Loucy (cell line): ENCODE measurements at regions not wholly inside any gene's neighbourhood (a gene's known extent, or its start where the extent isn't known, plus 50 kb on each side); places are given as distances from the start of the nearest gene placed in this dataset.

Source experiments
- H2AFZ ChIP-seq: fragments of 200-600 bp; sonication (generic); 2 replicates; pipeline ENCODE4 v1.6.0; 2016; ENCODE audit warnings: antibody characterized with exemption, mild to moderate bottlenecking, low read length, moderate library complexity
- H3F3A ChIP-seq: fragments of 200-600 bp; 2 replicates; pipeline ENCODE4 v1.6.0; 2016; ENCODE audit warnings: antibody characterized with exemption, low read depth, mild to moderate bottlenecking
- H3K27me3 ChIP-seq: fragments of 200-600 bp; sonication (generic); 2 replicates; pipeline ENCODE4 v1.6.1; 2014; ENCODE audit warnings: low read length, mild to moderate bottlenecking; ENCODE audit not compliant: insufficient read depth, poor library complexity, severe bottlenecking
- H3K36me3 ChIP-seq: fragments of 200-600 bp; sonication (generic); 2 replicates; pipeline ENCODE4 v1.6.1; 2016; ENCODE audit warnings: low read length; ENCODE audit not compliant: insufficient read depth
- H3K4me1 ChIP-seq: fragments of 200-600 bp; sonication (generic); 2 replicates; pipeline ENCODE4 v1.5.1; 2014; ENCODE audit warnings: low read length, mild to moderate bottlenecking; ENCODE audit not compliant: insufficient read depth, poor library complexity, severe bottlenecking
- H3K4me2 ChIP-seq: fragments of 200-600 bp; sonication (generic); 2 replicates; pipeline ENCODE4 v1.6.0; 2014; ENCODE audit warnings: antibody characterized with exemption, low read length, low read depth, mild to moderate bottlenecking; ENCODE audit not compliant: poor library complexity, severe bottlenecking
- H3K4me3 ChIP-seq: fragments of 200-600 bp; sonication (generic); 2 replicates; pipeline ENCODE4 v1.5.1; 2014; ENCODE audit warnings: low read length, mild to moderate bottlenecking, mixed read lengths; ENCODE audit not compliant: poor library complexity, severe bottlenecking
- H3K79me2 ChIP-seq: fragments of 200-600 bp; sonication (generic); 2 replicates; pipeline ENCODE4 v1.6.1; 2014; ENCODE audit warnings: low read length; ENCODE audit not compliant: insufficient read depth
- H3K9ac ChIP-seq: fragments of 200-600 bp; sonication (generic); 2 replicates; pipeline ENCODE4 v1.6.0; 2014; ENCODE audit warnings: mild to moderate bottlenecking, low read depth, low read length, moderate library complexity; ENCODE audit not compliant: poor library complexity, severe bottlenecking
- H3K9me2 ChIP-seq: fragments of 200-600 bp; sonication (generic); replicated peaks from 2 replicates; pipeline ENCODE4 v1.6.1; 2016; ENCODE audit warnings: low read depth, low read length, mixed read lengths
- H3K9me3 ChIP-seq: fragments of 200-600 bp; sonication (generic); 2 replicates; pipeline ENCODE4 v1.6.1; 2014; ENCODE audit warnings: mild to moderate bottlenecking, antibody characterized with exemption, low read length, low read depth; ENCODE audit not compliant: insufficient read depth
- H4K20me1 ChIP-seq: fragments of 200-600 bp; sonication (generic); 2 replicates; pipeline ENCODE4 v1.6.0; 2014; ENCODE audit warnings: antibody characterized with exemption, low read length, mild to moderate bottlenecking; ENCODE audit not compliant: insufficient read depth, poor library complexity, severe bottlenecking
- CTCF ChIP-seq: fragments of 200-600 bp; sonication (generic); conservative IDR thresholded peaks from 2 replicates; pipeline ENCODE4 v1.5.1; 2014; ENCODE audit warnings: mild to moderate bottlenecking, antibody characterized with exemption, low read length
- EZH2phosphoT487 ChIP-seq: fragments of 200-600 bp; IDR thresholded peaks from 2 replicates; pipeline ENCODE4 v1.6.1; 2018; ENCODE audit warnings: antibody characterized with exemption, mild to moderate bottlenecking, moderate library complexity, borderline replicate concordance

DNA sequence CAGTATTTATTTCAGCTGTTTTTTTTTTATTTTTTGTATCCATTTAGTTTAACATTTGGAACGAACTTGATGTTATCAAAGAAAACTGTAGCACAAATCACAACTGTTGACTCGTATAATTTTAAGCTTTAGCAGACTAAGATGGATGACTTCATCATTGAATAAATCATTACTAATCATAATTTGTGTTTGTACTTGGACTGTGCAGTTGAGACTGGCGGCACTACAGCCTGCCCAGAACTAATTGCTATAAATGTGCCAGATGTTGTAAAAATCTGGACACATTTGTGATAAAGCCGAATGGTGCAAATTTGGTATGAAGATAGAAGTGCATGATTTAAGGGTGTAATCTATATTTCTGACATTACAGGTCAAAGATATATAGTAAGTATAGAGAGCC is 897.7 kb upstream of the CDH8 start:
- H4K20me1 ChIP-seq: no peaks in the 10 kb centered on the region
- no peaks in the 10 kb centered on the region for H3F3A ChIP-seq
- no peaks in the 10 kb centered on the region for H3K4me1 ChIP-seq
- H3K36me3 ChIP-seq: no peaks in the 10 kb centered on the region
- no peaks in the 10 kb centered on the region for H3K9me2 ChIP-seq
- no peak overlapping the region for H3K4me3 ChIP-seq
- no peaks in the 10 kb centered on the region for H3K9me3 ChIP-seq
- H3K4me2 ChIP-seq: no peak overlapping the region
- no peaks in the 10 kb centered on the region for H3K79me2 ChIP-seq
- no peak overlapping the region for H2AFZ ChIP-seq
- H3K9ac ChIP-seq: no peak overlapping the region
- TF ChIP-seq CTCF: no peak
- TF ChIP-seq EZH2phosphoT487: no peak
- H3K27me3 ChIP-seq: no peaks in the 10 kb centered on the region

DNA sequence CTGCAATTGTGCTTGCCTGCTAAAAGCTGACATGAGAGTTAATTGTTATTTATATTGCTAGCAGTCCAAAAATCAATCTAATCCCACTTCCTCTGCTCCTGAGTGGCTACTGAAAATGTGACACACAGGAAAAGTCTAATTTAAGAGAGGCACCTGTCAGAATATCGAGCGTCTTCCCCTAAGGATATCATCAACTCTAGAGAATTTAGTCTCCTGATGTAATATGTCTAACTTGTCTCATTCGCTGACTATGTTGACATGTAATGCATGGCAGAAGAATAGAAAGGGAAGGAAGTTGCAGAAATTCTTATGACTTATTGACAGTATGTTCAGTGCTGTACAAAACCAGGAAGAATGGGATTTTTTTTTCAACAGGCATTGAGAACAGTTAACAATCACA is 893.4 kb upstream of the CDH8 start:
- Histone ChIP-seq H3K36me3 (no peaks in the 10 kb centered on the region), H3K4me1 (no peaks in the 10 kb centered on the region), H3K9me2 (no peaks in the 10 kb centered on the region), H4K20me1 (no peaks in the 10 kb centered on the region), H3K4me2 (no peak overlapping the region), H3F3A (no peaks in the 10 kb centered on the region), H3K4me3 (no peak overlapping the region), H3K9me3 (no peaks in the 10 kb centered on the region), H2AFZ (no peak overlapping the region), H3K27me3 (no peaks in the 10 kb centered on the region), H3K79me2 (no peaks in the 10 kb centered on the region), H3K9ac (no peak overlapping the region)
- no peak for TF ChIP-seq EZH2phosphoT487
- no peak for TF ChIP-seq CTCF

GRCh38 chr16:62927122-62927521 is 890.9 kb upstream of the CDH8 start:
- H3K9ac ChIP-seq: no peak overlapping the region
- no peaks in the 10 kb centered on the region for H3K79me2 ChIP-seq
- no peaks in the 10 kb centered on the region for H3K36me3 ChIP-seq
- H2AFZ ChIP-seq: no peak overlapping the region
- no peaks in the 10 kb centered on the region for H3K9me3 ChIP-seq
- no peaks in the 10 kb centered on the region for H3K9me2 ChIP-seq
- no peaks in the 10 kb centered on the region for H3F3A ChIP-seq
- no peaks in the 10 kb centered on the region for H3K4me1 ChIP-seq
- TF ChIP-seq EZH2phosphoT487 (no peak), CTCF (no peak)
- H3K4me3 ChIP-seq: no peak overlapping the region
- no peak overlapping the region for H3K4me2 ChIP-seq
- H3K27me3 ChIP-seq: no peaks in the 10 kb centered on the region
- H4K20me1 ChIP-seq: no peaks in the 10 kb centered on the region
